ENCODE measurements at regions not wholly inside any gene's neighbourhood (a gene's known extent, or its start where the extent isn't known, plus 50 kb on each side); places are given as distances from the start of the nearest gene placed in this dataset.

- DNase-seq, result no peak
Measured at GRCh38 chr12:124096869-124097434, 123.9 kb downstream of the ZNF664 start.

GRCh38 chr12:124097701-124098100 lies 124.7 kb downstream of the ZNF664 start:
- no peak for DNase-seq

- no peak for DNase-seq
Measured at GRCh38 chr12:124098101-124098757, 125.2 kb downstream of the ZNF664 start.

- DNase-seq, result no peak
Measured at GRCh38 chr12:124098887-124099286, 125.9 kb downstream of the ZNF664 start.

- no peak for DNase-seq
Measured at GRCh38 chr12:124099661-124100060, 126.6 kb downstream of the ZNF664 start.

- no peak for DNase-seq
Measured at GRCh38 chr12:124100572-124101178, 127.7 kb downstream of the ZNF664 start.

GRCh38 chr12:124105546-124105945 lies 132.5 kb downstream of the ZNF664 start:
- no peak for DNase-seq

- no peak for DNase-seq
Measured at GRCh38 chr12:124107351-124107750, 134.3 kb downstream of the ZNF664 start.

- no peak for DNase-seq
Measured at GRCh38 chr12:124109760-124110159, 136.7 kb downstream of the ZNF664 start.

GRCh38 chr12:124110372-124110883 lies 137.4 kb downstream of the ZNF664 start:
- DNase-seq, result no peak

- no peak for DNase-seq
Measured at GRCh38 chr12:124111006-124111405, 138.0 kb downstream of the ZNF664 start.

GRCh38 chr12:124114316-124114715 lies 141.3 kb downstream of the ZNF664 start:
- DNase-seq, result no peak

GRCh38 chr12:124115496-124115895 lies 142.5 kb downstream of the ZNF664 start:
- DNase-seq, result no peak

- no peak for DNase-seq
Measured at GRCh38 chr12:124115976-124116690, 143.1 kb downstream of the ZNF664 start.

- DNase-seq, result no peak
Measured at GRCh38 chr12:124120739-124121138, 147.7 kb downstream of the ZNF664 start.

GRCh38 chr12:124122722-124123121 lies 149.7 kb downstream of the ZNF664 start:
- DNase-seq, result no peak

GRCh38 chr12:124123296-124124000 lies 150.4 kb downstream of the ZNF664 start:
- DNase-seq, result peak; percentile 43

GRCh38 chr12:124125203-124125871 lies 152.3 kb downstream of the ZNF664 start:
- DNase-seq, result peak; percentile 96

- DNase-seq, result peak; percentile 45
Measured at GRCh38 chr12:124126950-124127655, 154.1 kb downstream of the ZNF664 start.

- no peak for DNase-seq
Measured at GRCh38 chr12:124129132-124129531, 156.1 kb downstream of the ZNF664 start.

All from NCI-H146 (cell line).